ENCODE measurements at regions not wholly inside any gene's neighbourhood (a gene's known extent, or its start where the extent isn't known, plus 50 kb on each side); places are given as distances from the start of the nearest gene placed in this dataset.
"Not testable (repeated sequence)": the region's sequence is repeated elsewhere in the genome, so short reads cannot be mapped to it uniquely, and the experiment has no call there.

DNA sequence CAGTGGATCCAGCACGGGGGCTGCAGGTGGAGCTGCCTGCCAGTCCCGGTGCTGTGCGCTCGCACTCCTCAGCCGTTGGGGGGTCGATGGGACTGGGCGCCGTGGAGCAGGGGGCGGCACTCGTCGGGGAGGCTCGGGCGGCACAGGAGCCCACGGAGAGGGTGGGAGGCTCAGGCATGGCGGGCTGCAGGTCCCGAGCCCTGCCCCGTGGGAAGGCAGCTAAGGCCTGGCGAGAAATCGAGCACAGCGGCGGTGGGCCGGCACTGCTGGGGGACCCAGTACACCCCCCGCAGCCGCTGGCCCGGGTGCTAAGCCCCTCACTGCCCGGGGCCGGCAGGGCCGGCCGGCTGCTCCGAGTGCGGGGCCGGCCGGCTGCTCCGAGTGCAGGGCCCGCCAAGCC, 52.3 kb upstream of the MARK1 start:
- not testable (repeated sequence) for DNase-seq (ENCODE audit: low spot score)

DNA sequence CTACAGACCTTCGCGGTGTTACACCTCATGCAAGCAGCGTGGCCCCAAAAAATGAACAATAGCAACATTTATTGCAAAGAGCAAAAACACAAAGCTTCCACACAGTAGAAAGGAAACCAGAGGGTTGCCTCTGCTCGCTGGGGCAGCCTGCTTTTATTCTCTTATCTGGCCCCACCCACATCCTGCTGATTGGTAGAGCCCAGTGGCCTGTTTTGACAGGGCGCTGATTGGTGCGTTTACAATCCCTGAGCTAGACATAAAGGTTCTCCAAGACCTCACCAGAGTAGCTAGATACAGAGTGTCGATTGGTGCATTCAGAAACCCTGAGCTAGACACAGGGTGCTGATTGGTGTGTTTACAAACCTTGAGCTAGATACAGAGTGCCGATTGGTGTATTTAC, 52.8 kb upstream of the MARK1 start:
- not testable (repeated sequence) for DNase-seq (ENCODE audit: low spot score)

DNA sequence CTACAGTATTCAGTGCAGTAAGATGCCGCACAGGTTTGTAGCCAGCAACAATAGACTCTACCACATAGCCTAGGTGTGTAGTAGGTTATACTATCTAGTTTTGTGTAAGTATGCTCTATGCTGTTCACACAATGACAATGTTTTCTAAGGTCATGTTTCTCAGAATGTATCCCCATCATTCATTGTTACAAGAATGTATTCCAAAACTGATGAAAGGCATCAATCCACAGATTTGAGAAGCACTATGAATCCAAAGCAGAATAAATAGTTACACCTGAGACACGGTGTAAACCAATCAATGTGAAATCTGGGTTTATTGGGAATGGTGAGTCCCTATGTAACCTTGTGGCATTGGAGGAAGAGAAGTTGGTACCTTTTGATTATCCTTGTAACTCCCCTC, 54.5 kb upstream of the MARK1 start:
- no peak for DNase-seq (ENCODE audit: low spot score)

DNA sequence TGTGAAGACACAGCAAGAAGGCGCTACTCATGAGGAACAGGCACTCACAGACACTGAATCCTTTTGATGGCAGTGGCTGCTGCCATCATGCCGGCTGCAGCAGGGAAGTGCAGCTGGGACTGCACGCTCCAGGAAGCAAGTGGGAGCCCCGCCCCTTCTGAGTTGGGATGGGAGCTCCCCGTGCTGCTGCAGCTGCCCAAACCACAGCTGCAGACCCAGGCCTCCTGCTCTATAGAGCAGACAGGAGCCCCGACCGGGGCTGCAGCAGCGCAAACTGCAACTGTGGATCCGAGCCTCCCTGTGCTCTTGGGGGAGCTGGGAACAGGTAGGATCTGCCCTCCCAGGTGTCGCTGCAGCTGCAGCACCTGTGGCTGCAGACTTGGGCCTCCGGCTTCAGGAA, 65.2 kb upstream of the MARK1 start:
- peak; percentile 69 for DNase-seq (ENCODE audit: low spot score)

DNA sequence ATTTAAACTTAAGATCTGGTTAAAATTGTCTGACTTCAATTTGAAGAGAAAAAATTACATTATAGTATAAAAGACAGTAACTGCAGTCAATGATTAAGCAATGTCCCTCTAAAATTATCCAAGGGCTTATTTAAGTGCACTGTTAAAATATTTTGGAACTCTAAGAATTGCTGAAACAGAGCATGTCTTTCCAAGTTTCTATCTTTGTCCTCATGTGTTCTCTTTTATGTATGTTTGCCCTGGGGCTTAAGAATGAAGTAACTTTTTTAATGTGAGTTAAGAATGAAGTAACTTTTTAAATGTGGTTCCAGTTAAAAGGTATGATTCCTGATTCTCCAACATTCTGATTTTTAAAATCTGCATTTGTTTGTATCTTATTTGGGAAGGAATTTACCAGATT, 69.0 kb upstream of the MARK1 start:
- DNase-seq (ENCODE audit: low spot score): no peak

DNA sequence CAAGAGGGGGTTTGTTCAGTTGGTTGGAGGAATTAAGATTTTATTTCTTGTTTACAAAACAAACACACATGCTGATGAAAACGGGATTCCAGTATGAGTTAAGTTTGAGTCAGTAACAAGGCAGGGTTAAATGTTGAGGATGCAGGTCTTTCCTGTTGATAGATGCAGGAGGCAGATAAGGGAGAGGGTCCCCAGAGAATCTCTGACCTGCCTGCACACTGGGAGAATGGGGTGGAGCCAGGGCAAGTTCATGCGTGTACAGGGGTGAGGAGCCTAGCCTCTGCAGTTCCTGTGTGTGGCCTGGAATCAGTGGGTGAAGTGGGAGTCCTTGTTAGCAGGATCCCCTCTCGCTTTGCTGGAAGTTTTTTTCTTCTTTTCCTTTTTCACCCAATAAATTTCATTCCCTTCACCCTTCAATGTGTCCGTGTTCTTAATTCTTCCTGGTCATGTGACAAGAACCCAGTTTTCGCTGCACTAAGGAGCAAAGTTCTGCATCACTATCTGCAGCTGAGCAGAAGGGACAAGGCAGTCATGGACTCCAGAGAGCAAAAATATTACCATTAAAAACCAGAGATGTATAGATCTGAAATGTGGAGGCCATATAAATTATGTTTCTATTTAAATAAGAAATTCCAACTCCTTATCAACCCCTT, 69.9 kb upstream of the MARK1 start:
- no peak for DNase-seq (ENCODE audit: low spot score)

DNA sequence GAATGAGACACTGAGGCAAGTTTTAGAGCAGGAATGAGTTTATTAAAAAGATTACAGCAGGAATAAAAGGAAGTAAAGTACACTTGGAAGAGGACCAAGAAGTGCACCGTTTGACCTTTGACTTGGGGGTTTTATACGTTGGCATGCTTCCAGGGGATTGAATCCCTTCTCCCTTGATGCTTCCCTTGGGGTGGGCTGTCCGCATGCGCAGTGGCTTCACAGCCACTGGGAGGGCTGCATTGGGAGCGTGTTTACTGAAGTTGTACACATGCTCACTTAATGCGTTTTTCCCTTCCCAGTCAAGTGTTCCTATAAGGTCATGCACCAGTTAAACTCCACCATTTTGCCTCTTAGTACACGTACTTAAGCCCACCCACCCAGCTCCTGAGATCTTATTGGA, 72.4 kb upstream of the MARK1 start:
- DNase-seq (ENCODE audit: low spot score): no peak

DNA sequence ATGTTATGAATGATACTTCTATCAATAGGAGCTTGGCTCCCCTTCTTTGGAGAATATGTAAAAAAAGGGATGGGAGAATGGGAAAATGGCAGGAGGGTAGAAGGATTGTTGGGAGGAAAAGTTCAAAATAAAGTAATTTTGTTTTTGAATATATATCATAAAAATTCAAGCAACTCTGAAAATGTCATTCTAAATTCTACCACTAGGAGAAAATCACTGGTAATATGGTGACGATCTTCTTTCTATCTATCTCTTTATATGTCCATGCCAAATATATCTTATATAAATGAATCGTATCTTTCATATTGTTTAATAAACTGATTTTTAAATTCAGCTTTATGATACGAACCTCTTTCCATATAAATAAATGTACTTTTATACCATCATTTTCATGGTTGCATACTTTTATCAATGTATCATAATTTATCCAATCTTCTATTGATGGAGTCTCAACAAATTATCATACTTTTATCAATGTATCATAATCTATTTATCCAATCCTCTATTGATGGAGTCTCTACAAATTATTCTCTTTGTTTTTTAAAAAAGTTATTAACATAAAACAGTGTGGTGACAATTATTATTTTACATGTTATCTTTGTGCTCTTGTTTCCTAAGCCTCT, 73.7 kb upstream of the MARK1 start:
- DNase-seq (ENCODE audit: low spot score): no peak

DNA sequence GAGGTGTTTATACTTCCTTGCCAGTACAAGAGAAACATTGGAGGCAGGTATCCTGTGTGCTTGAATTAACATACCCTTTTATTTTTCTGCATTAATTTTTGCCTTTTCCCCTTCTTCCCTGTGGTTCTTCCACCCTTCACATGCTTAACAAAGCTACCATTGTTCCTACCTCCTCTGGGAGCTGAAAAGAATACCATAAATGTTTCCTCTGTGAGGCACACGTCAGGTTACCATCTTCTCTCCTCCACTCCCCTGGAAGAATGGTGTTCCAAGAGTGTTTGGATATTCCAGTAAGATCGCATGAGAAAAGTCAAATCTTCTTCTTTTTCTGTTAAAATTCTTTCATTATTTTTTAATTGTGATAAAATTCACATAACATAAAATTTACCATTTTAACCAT, 74.6 kb upstream of the MARK1 start:
- no peak for DNase-seq (ENCODE audit: low spot score)

DNA sequence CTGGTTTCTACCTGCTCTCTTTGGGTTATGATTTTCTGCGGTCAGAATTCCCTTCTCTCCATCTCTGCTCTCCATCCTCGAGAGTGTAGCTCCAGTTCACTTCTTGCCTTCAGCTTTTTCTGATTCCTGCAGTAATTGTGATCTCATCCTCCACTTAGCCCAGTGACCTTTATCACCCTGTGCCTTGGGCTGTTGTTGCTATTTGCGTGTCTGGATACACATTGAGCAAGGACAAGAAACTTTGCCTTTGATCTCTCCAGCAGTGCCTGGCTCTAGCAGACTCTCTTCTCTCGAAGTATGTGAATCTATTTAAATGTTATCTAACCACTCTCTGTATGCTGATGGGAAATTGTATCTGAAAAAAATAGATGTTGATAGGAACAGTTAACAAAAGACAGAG, 76.4 kb upstream of the MARK1 start:
- DNase-seq (ENCODE audit: low spot score): peak; percentile 53

DNA sequence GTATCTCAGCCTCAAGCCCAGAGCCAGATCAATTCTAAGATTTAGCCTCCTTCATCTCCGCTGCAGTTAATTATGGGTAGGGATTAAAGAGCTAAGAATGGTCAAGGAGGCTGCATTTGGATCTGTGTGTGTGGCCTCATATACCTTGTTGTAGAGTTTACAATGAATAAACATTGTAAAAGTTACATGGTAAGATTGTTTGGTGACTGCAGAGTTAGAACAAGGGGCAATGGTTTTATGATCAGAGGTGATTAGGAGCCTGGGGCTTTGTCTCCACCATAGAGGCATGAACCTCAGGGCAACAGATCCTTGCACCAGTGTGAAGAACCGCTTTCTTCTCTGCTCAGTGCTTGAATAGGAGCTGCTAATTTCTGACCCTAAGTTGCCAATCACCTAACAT, 77.0 kb upstream of the MARK1 start:
- DNase-seq (ENCODE audit: low spot score): no peak

DNA sequence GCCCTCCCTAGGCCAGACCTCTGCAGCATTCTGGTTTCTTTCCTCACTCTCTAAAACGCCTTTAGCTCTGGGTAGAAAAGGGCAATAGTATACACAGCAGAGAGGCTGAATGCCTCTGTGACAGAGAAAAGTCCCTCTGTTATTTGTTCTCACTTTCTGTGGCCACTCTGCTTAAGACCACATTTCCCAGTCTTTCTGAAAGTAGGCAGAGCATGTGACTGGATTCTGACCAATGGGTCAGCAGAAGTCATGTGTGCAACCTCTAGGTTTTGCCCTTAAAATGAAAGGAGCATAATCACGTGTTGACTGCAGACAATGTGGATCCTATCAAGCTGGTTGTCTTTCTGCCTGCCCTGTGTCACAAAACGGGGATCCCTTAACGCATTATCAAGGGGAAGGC, 79.7 kb upstream of the MARK1 start:
- DNase-seq (ENCODE audit: low spot score): no peak

DNA sequence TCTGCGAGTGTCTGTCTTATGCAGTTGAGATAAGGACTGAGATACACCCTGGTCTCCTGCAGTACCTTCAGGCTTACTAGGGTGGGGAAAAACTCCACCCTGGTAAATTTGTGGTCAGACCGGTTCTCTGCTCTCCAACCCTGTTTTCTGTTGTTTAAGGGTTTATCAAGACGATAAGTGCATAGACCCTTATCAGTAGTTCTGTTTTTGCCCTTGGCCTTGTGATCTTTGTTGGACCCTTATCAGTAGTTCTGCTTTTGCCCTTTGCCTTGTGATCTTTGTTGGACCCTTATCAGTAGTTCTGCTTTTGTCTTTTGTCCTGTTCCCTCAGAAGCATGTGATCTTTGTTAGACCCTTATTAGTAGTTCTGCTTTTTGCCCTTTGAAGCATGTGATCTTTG, 83.3 kb upstream of the MARK1 start:
- not testable (repeated sequence) for DNase-seq (ENCODE audit: low spot score)

DNA sequence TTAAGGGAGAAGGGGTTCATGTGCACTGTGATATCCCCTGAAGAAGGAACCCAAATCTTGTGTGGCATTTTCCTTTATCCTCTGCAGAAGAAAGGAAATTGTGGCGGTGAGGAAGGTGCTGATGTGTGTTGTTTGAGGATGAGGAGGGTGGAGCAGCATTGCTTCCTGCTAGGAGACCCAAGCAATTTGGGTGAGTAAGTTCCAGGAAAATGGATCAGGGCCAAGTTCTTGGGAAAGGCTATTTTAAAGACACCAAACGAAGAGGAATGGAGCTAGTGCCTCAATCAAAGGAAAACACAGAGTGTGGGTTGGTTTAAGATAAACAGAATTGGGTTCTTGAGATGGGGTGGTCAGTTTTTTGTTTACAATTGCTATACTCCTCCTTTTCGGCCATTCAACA, 86.7 kb upstream of the MARK1 start:
- no peak for DNase-seq (ENCODE audit: low spot score)

DNA sequence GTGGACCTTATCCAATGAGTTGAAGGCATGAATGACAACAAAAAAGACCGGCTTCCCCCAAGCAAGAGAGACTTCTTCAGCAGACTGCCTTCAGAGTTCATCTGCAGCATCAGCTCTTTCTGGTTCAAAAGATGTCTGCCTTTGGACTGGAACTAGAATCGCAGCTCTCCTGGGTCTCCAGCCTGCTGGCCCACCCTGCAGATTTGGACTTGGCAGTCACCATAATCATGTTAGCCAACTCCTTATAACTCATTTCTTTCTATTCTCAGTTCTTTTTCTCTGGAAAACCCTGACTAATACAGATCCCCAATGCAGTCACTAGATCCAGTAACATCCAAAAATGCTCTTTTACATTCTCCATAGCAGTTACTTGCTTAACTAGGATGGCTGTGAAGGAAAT, 89.2 kb upstream of the MARK1 start:
- DNase-seq (ENCODE audit: low spot score): no peak

DNA sequence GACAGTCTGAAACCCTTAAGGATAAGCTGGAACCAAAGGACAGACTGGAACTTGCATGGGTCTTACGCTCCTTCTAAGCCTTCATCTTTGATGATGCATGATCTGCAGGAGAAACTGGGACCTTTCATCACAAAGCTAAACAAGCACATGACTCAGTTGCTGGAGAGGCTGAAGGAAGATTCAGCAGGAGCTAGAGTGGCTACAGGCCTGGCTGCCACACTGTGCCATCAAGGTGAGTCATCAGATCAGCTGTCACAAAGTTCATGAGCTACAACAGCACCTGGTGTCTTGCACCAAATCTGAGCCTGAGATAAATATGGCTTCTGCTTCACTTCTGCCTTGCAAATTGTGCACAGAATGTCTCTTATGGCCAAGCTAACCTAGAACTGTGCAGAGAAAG, 95.5 kb upstream of the MARK1 start:
- no peak for DNase-seq (ENCODE audit: low spot score)

DNA sequence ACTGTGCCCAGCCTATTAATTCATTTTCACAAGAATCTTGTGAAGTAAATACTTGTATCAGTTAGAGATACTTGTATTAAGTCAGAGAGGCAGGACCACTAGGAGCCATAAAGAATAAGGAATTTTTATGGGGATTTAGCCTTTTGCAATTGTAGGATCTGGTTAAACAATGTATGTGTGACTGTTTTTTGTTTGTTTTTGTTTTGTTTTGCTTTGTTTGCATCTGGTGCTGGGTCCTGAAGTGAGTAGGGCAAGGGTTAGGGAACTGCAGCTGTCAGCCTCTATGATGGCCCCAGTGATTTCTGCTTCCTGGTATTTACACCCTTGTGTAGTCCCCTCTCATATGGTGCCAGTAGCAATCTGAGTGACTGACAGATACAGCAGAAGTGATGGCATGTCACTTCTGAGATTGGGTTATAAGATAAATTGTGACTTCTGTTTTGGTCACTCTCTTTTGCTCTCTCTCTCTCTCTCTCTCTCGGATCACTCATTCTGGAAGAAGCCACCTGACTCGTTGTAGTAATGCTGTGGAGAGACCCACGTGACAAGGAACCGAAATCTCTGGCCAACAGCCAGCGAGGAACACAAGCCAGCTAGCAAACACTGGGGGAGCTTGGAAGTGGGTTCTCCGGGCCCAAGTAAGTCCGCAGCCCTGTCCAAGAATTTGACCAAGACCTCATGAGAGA, 96.2 kb upstream of the MARK1 start:
- DNase-seq (ENCODE audit: low spot score): no peak

DNA sequence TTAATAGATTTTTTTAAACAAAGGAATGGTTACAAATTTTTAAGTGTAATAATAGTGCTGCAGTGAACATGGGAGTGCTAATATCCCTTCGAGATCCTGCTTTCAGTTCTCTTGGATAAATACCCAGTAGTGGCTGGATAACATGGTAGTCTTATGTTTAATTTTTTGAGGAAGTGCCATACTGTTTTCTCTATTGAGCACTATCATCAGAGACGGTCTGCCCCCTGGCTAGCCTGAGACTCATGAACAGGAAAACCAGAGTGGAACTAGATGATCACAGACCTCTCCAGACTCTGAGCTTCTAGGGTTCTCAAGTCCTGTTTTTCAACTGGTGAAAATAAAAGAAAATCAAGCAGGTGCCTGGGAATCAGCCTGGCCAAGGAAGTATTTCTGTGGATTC, 97.3 kb upstream of the MARK1 start:
- DNase-seq (ENCODE audit: low spot score): no peak

DNA sequence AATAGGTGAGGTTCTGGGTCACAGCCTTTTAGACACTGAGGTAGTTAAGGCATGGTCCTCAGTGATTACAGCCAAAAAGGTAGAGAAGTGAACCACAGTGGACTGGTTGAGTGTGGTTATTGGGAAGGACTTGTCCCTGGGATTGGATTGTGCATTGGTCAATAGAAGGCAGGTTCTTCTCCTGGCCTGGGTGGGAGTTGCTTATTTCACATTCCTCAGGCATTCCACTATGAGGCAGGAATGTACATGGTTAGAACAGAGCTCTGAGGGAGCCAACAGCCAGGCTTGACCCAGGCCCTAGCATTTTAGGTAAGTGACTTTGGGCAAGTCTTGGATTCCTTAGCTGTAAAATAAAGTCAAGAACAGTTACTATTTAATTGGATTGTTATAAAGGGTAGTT, 97.9 kb upstream of the MARK1 start:
- no peak for DNase-seq (ENCODE audit: low spot score)

DNA sequence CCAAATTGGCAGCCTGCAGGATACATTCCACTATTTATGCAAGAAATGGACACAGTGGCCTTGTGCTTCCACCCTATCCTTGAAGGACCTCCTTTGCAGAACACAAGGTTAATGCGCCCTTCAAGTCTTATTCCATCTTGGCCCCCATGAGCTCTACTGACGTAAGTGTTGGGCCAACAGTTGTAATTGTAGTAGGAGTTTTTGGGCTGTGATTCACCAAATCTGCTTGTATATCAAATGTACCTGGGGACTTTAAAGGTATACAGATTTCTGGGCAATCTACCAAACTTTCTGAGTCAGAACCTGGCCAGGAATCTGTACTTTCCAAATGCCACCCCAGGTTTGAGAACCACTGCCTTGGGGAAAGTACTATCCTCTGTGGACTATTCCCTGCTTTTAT, 100.9 kb upstream of the MARK1 start:
- DNase-seq (ENCODE audit: low spot score): no peak

DNA sequence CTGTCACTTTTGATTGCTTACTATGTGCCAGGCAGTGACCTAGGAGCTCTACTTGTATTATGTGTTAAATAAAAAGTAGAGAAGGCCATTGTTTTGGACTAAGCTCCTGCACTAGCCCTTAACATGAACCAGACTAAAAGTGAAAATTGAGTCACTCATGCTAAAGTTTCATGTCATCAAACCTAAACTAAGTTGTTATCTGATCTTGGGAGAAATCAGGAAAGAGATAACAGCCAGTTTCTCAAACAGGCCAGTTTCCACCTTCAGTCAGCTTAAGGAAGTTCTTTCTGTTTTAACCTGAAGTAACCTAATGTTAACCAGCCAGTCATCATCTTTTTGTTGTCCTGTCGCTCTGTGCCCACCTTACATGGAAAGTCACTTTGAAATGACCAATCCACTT, 102.1 kb upstream of the MARK1 start:
- no peak for DNase-seq (ENCODE audit: low spot score)

DNA sequence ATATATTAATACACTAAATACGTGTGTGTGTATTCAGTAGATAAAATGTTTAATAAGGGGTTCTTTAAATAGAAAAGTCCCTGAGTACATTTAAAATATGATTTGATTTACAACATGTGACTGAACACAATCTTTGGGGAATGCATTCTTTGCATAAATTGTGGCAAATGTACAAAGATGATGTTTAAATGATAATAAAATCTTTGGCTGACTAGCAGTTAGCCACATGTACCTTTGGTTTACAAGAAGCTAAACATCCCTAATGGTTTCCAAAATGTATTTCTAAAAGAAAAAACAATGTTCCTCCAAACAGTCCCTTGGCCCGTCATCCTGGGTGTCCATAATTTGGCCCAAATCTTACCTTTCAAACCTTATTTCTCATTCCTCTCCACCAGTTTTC, 106.4 kb upstream of the MARK1 start:
- no peak for DNase-seq (ENCODE audit: low spot score)

DNA sequence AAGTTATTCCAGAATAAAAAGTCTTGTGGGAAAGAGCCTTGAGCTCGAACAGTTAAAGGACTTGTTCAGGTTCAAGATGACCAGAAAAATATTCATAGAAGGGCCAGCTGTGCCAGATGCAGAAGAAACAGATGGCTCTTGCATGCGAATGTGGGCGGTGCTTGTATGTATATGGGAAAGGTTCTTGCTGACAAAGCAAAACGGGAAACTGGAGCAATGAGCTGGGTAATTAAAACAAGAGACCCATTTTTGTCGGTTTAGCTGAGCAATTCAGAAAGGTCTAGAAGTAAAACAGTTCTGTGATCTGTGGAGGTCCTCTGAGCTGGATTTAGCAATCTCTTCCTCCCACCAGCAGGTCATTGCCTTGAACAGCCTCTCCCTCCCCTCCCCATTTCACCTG, 107.2 kb upstream of the MARK1 start:
- no peak for DNase-seq (ENCODE audit: low spot score)

DNA sequence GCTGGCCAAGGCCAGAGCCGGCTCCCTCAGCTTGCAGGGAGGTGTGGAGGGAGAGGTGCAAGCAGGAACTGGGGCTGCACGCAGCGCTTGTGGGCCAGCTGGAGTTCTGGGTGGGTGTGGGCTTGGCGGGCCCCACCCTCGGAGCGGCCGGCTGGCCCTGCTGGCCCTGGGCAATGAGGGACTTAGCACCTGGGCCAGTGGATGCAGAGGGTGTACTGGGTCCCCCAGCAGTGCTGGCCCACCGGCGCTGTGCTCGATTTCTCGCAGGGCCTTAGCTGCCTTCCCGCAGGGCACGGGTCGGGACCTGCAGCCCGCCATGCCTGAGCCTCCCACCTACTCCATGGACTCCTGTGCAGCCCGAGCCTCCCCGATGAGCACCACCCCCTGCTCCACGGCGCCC, 115.6 kb upstream of the MARK1 start:
- DNase-seq (ENCODE audit: low spot score): not testable (repeated sequence)
